ENCODE measurements at regions not wholly inside any gene's neighbourhood (a gene's known extent, or its start where the extent isn't known, plus 50 kb on each side); places are given as distances from the start of the nearest gene placed in this dataset.

GRCh38 chr20:63092660-63093215, 86.0 kb upstream of the BHLHE23 start:
- intact Hi-C loops (cut with DNase I): no loop called here
- no peak for TF ChIP-seq CTCF (IDR thresholded peaks at IDR 0.05)
- whole genome bisulfite sequencing, 3 donors: 46 to 53% (median 52%) methylated on average over 18 to 25 of the region's 25 CpGs
- DNase-seq (peak in 1 of 2 donors; percentile 30), ATAC-seq (no peak)
- Histone ChIP-seq H3K4me3 (no peak overlapping the region), H3K36me3 (ENCODE audit: insufficient read depth in 1 of 2, low read depth in 1 of 2) (no peaks in the 10 kb centered on the region), H3K9me3 (no peaks in the 10 kb centered on the region), H3K4me1 (no peaks in the 10 kb centered on the region), H3K27me3 (ENCODE audit: insufficient read depth in 3 of 3, low read length in 2 of 3) (peaks cover 0 to 93% (median 15%) of the 10 kb centered on the region in 3 donors), H3K27ac (no peak overlapping the region)

GRCh38 chr20:63091901-63092659, 85.3 kb upstream of the BHLHE23 start:
- Histone ChIP-seq H3K9me3 (no peaks in the 10 kb centered on the region), H3K4me1 (no peaks in the 10 kb centered on the region)
- intact Hi-C loops (cut with DNase I): no loop called here

GRCh38 chr20:63090682-63091571, 84.2 kb upstream of the BHLHE23 start:
- H3K4me1 ChIP-seq: no peaks in the 10 kb centered on the region
- TF ChIP-seq CTCF (IDR thresholded peaks at IDR 0.05): no peak
- DNase-seq (peak in 1 of 2 donors; percentile 39), ATAC-seq (no peak)
- H3K36me3 ChIP-seq (ENCODE audit: insufficient read depth in 1 of 2, low read depth in 1 of 2): no peaks in the 10 kb centered on the region
- WGBS, 3 donors: 67 to 76% (median 72%) methylated on average over 30 of the region's 30 CpGs
- intact Hi-C loops (cut with DNase I): no loop called here
- H3K4me3 ChIP-seq: no peak overlapping the region
- H3K27ac ChIP-seq: no peak overlapping the region
- H3K9me3 ChIP-seq: no peaks in the 10 kb centered on the region
- peaks cover 0 to 92% (median 13%) of the 10 kb centered on the region in 3 donors for H3K27me3 ChIP-seq (ENCODE audit: insufficient read depth in 3 of 3, low read length in 2 of 3)

More at GRCh38 chr20:63091901-63092659, 85.3 kb upstream of the BHLHE23 start:
- 67 to 78% (median 71%) methylated on average over 30 to 31 of the region's 31 CpGs for WGBS, 3 donors
- H3K27ac ChIP-seq: no peak overlapping the region
- H3K36me3 ChIP-seq (ENCODE audit: insufficient read depth in 1 of 2, low read depth in 1 of 2): no peaks in the 10 kb centered on the region
- H3K4me3 ChIP-seq: no peak overlapping the region
- H3K27me3 ChIP-seq (ENCODE audit: insufficient read depth in 3 of 3, low read length in 2 of 3): peaks cover 0 to 94% (median 15%) of the 10 kb centered on the region in 3 donors
- DNase-seq (peak in 1 of 2 donors; percentile 36), ATAC-seq (no peak)
- no peak for TF ChIP-seq CTCF (IDR thresholded peaks at IDR 0.05)

- intact Hi-C loops (cut with DNase I): no loop called here
- ATAC-seq (no peak), DNase-seq (no peak)
- Histone ChIP-seq H3K27ac (no peak overlapping the region), H3K27me3 (ENCODE audit: insufficient read depth in 3 of 3, low read length in 2 of 3) (peaks cover 0 to 92% (median 18%) of the 10 kb centered on the region in 3 donors), H3K36me3 (ENCODE audit: insufficient read depth in 1 of 2, low read depth in 1 of 2) (no peaks in the 10 kb centered on the region), H3K9me3 (no peaks in the 10 kb centered on the region), H3K4me1 (no peaks in the 10 kb centered on the region), H3K4me3 (no peak overlapping the region)
- TF ChIP-seq CTCF (IDR thresholded peaks at IDR 0.05): no peak
- 73 to 87% (median 76%) methylated on average over 6 to 7 of the region's 7 CpGs for WGBS, 3 donors
Observed at GRCh38 chr20:63090052-63090451, 83.3 kb upstream of the BHLHE23 start.
